Vagina (tissue), 2 donors: ENCODE measurements at regions not wholly inside any gene's neighbourhood (a gene's known extent, or its start where the extent isn't known, plus 50 kb on each side); places are given as distances from the start of the nearest gene placed in this dataset.

Experiments used
- CTCF ChIP-seq, 3 experiments: fragments of 450-650 bp in 2 of 3; fragments of 200-600 bp in 1 of 3; sonication (generic) in 1 of 3; IDR thresholded peaks; one replicate each; pipeline ENCODE4 v1.5.1; 2017 to 2019; ENCODE audit warnings: antibody characterized with exemption in 3 of 3, mild to moderate bottlenecking in 2 of 3, moderate library complexity in 2 of 3
- POLR2A ChIP-seq, 2 donors: fragments of 450-650 bp; IDR thresholded peaks; one replicate each; pipeline ENCODE4 v1.6.1; 2017; ENCODE audit warnings: antibody characterized with exemption in 2 of 2, mild to moderate bottlenecking in 2 of 2, moderate library complexity in 2 of 2
- POLR2AphosphoS5 ChIP-seq, 2 donors: sonication (generic); formaldehyde crosslinking; IDR thresholded peaks; one replicate each; pipeline ENCODE4 v1.9.0; 2017; ENCODE audit warnings: antibody characterized with exemption in 2 of 2, mild to moderate bottlenecking in 2 of 2, low read depth in 1 of 2; ENCODE audit not compliant: insufficient read depth in 1 of 2

DNA sequence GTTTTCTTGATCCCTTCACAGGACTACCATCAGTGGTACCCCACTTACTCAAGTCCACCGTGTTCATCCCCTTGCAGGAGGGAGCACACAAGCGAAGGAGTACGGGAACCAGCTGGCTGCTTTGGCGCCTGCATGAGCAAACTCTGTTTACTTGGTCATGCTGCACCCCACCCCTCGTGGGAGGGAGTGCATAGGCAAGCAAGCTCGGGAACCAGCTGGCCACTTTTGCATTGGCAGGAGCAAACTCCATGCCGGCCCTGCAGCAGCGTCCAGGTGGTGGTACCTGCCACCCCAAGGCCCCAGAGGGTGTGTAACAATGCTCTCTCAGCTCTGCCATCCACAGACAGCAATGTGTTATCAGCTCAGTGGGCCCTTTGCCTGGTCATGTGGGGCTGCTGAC, 737.8 kb downstream of the FAM181B start:
- TF ChIP-seq CTCF (IDR thresholded peaks at IDR 0.05) (no peak), POLR2A (IDR thresholded peaks at IDR 0.05) (no peak), POLR2AphosphoS5 (IDR thresholded peaks at IDR 0.05; ENCODE audit: insufficient read depth in 1 of 2, low read depth in 1 of 2) (no peak)
